Adrenal gland (tissue), 9 donors: ENCODE measurements at regions not wholly inside any gene's neighbourhood (a gene's known extent, or its start where the extent isn't known, plus 50 kb on each side); places are given as distances from the start of the nearest gene placed in this dataset.

Experiments used
- DNase-seq, 7 donors: peaks; one replicate each; pipeline ENCODE4 v3.0.0-alpha.2; 2019 to 2020
- H3K27ac ChIP-seq, 5 donors: fragments of 200-600 bp; sonication (generic) in 4 of 5; 1 replicate in 3 of 5; 2 replicates in 2 of 5; pipeline versions ENCODE4 v1.5.1 to v1.8.0; 2016 to 2020; ENCODE audit warnings: mild to moderate bottlenecking in 1 of 5
- H3K27me3 ChIP-seq: fragments of 200-600 bp; 2 replicates; pipeline ENCODE4 v1.8.0; 2021
- H3K36me3 ChIP-seq, 2 donors: fragments of 200-600 bp; replicated peaks in 1 of 2; 1 replicate in 1 of 2; 2 replicates in 1 of 2; pipeline versions ENCODE4 v1.5.1 to v1.8.0; 2018 to 2022
- H3K4me1 ChIP-seq, 2 donors: fragments of 200-600 bp; replicated peaks in 1 of 2; 1 replicate in 1 of 2; 2 replicates in 1 of 2; pipeline versions ENCODE4 v1.5.1 to v1.8.0; 2018 to 2021
- H3K4me3 ChIP-seq, 4 donors: fragments of 200-600 bp; sonication (generic) in 3 of 4; one replicate each; pipeline ENCODE4 v1.5.1; 2016 to 2018
- H3K9me3 ChIP-seq, 3 donors: fragments of 200-600 bp; sonication (generic) in 1 of 3; replicated peaks in 1 of 3; 1 replicate in 2 of 3; 2 replicates in 1 of 3; pipeline versions ENCODE4 v1.5.1 to v1.8.0; 2016 to 2021
- POLR2A ChIP-seq, 2 donors: fragments of 450-650 bp; IDR thresholded peaks; one replicate each; pipeline ENCODE4 v1.6.1; 2017; ENCODE audit warnings: antibody characterized with exemption in 2 of 2, mild to moderate bottlenecking in 2 of 2, moderate library complexity in 1 of 2
- WGBS, 4 donors: extraction: QIAGEN DNeasy Blood & Tissue Kit in 2 of 4; methylation state at CpG; one replicate each; pipeline versions ENCODE4 v1.1.5 to v1.1.7; 2013 to 2017; 5-methylcytosine and 5-hydroxymethylcytosine counted together
- intact Hi-C, 2 donors: fragments of 100-400 bp; cut with DNase I; formaldehyde crosslinking; loops; one replicate each; pipeline versions ENCODE4 v1.14.1 to v1.15.0; 2022 to 2023
- TF ChIP-seq, protein P1 (sequence below), 6 experiments: fragments of 450-650 bp in 4 of 6; fragments of 200-600 bp in 2 of 6; sonication (generic) in 1 of 6; IDR thresholded peaks; 1 replicate in 5 of 6; 2 replicates in 1 of 6; pipeline versions ENCODE4 v1.5.1 to v1.8.0; 2016 to 2021; ENCODE audit warnings: antibody characterized with exemption in 6 of 6, mild to moderate bottlenecking in 2 of 6, moderate library complexity in 1 of 6
- donor health status: healthy with polysubstance abuse.
- donor health status: Bipolar disorder and iron deficiency.
- donor health status: DM: yes; HTN: yes; CAD: no.
- donor health status: DM: no; HTN: no; CAD: no.
- donor health status: DM: no; HTN: no; CAD: no.

DNA sequence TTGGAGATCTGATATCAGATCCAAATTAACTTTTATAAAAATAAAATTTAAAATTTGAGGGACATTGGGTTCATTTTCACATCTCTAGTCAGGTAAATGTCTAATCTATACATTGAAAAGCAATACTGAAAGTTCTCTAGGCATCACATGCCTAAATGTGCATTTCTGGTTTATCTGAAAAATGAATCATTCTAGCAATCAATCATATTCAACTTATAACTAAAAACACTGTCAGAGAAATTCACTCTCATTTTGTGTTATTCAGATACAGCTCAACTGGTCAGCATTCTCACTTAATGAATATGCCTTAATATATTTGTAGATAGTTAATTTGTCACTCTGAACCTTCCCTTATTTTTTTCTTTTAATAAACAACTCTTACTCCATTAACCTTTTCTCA lies 243.2 kb downstream of the CASP12 start:
- Histone ChIP-seq H3K9me3 (no peaks in the 10 kb centered on the region), H3K4me1 (peaks cover 0 to 8% of the 10 kb centered on the region in 2 donors), H3K27ac (no peak overlapping the region), H3K27me3 (no peaks in the 10 kb centered on the region), H3K4me3 (no peak overlapping the region), H3K36me3 (no peaks in the 10 kb centered on the region)
- no peak for DNase-seq
- TF ChIP-seq, protein P1, sequence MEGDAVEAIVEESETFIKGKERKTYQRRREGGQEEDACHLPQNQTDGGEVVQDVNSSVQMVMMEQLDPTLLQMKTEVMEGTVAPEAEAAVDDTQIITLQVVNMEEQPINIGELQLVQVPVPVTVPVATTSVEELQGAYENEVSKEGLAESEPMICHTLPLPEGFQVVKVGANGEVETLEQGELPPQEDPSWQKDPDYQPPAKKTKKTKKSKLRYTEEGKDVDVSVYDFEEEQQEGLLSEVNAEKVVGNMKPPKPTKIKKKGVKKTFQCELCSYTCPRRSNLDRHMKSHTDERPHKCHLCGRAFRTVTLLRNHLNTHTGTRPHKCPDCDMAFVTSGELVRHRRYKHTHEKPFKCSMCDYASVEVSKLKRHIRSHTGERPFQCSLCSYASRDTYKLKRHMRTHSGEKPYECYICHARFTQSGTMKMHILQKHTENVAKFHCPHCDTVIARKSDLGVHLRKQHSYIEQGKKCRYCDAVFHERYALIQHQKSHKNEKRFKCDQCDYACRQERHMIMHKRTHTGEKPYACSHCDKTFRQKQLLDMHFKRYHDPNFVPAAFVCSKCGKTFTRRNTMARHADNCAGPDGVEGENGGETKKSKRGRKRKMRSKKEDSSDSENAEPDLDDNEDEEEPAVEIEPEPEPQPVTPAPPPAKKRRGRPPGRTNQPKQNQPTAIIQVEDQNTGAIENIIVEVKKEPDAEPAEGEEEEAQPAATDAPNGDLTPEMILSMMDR (IDR thresholded peaks at IDR 0.05): no peak
- TF ChIP-seq POLR2A (IDR thresholded peaks at IDR 0.05): no peak
- intact Hi-C loops: no loop called here

DNA sequence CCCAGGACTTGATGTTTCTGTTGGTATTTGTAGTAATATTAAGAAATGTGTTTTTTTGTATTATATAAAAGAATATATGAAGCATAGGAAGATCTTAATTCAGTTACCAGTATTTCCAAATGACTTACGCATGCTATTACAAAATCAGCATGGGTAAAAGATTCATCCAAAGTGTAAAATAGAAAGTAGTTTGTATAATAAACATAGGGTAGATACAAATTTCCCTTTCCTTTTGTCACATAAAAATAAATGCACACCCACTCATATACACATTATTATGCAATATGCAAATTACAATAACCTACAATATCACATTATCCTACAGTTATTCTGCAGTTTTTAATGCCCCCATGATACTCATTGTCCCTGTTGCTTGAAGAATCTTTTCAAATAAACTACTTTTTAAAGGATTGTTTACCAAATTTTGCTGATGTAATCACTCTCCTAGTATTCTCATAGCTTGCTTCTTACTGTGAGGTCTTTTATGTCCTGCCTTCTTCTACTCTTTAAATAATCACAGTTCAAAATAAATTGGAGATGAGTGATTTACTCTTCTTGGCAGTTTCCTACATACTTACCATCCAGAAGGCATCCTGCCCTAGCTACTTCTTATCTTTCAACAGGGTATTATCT lies 244.0 kb downstream of the CASP12 start:
- TF ChIP-seq, protein P1 (IDR thresholded peaks at IDR 0.05): no peak
- no peak for TF ChIP-seq POLR2A (IDR thresholded peaks at IDR 0.05)
- Histone ChIP-seq H3K27ac (no peak overlapping the region), H3K36me3 (no peaks in the 10 kb centered on the region), H3K4me1 (peaks cover 0 to 8% of the 10 kb centered on the region in 2 donors), H3K9me3 (no peaks in the 10 kb centered on the region), H3K4me3 (no peak overlapping the region), H3K27me3 (no peaks in the 10 kb centered on the region)
- 90 to 96% (median 92%) methylated on average over 1 of the region's 1 CpG for WGBS, 4 donors
- intact Hi-C loops: no loop called here
- no peak for DNase-seq

DNA sequence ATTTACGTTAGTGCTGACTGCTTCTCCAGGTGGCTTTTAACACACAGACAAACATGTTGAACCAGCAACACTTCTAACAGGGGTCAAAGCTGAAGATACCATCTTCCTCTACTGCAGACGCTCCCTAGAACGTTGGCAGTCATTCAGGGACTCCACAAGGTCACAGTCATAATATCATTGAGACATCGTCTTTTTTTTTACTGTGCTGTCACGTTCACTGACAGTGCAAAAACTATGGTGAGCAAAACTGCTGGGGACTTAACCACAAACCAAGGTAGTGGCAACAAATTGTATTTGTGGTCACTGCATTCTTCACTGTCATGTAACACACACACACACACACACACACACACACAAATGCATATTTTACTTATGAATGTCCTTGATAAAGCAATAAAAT lies 244.9 kb downstream of the CASP12 start:
- 5 to 7% (median 6%) methylated on average over 5 of the region's 5 CpGs for WGBS, 4 donors
- Histone ChIP-seq H3K4me3 (peak overlapping the region in 1 of 4 donors; percentile 43), H3K4me1 (peaks cover 0 to 8% of the 10 kb centered on the region in 2 donors), H3K27ac (peak overlapping the region in 2 of 5 donors; percentile 50 to 73), H3K9me3 (no peaks in the 10 kb centered on the region), H3K36me3 (no peaks in the 10 kb centered on the region), H3K27me3 (no peaks in the 10 kb centered on the region)
- peak; percentile 27 to 70 (median 56) for DNase-seq
- TF ChIP-seq, protein P1 (IDR thresholded peaks at IDR 0.05): no peak
- intact Hi-C loops: no loop called here

DNA sequence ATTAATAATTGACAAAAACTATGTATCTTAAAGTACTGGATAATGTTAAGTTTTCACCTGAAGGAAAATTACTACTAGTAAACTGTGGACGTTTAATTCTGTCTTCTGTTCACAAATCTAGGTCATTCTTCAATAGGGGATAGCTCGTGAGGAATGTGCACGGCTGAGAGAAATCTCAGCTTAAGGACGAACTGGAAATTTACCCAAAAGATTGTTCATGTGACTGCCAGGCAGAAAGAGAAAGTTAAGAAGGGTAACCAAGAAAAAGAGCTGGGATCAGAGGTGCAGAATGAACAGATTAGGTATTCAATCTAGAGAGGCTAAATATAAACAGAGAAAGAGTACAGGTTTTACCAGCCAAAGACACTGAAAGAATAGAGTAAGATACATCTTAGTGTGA lies 245.3 kb downstream of the CASP12 start:
- H3K4me3 ChIP-seq: peak overlapping the region in 1 of 4 donors; percentile 43
- H3K4me1 ChIP-seq: peaks cover 0 to 8% of the 10 kb centered on the region in 2 donors
- H3K27me3 ChIP-seq: no peaks in the 10 kb centered on the region
- peak in 1 of 7 donors; percentile 5 for DNase-seq
- no peaks in the 10 kb centered on the region for H3K9me3 ChIP-seq
- H3K36me3 ChIP-seq: no peaks in the 10 kb centered on the region
- H3K27ac ChIP-seq: peak overlapping the region in 2 of 5 donors; percentile 50 to 73
- intact Hi-C loops: no loop called here
- WGBS, 4 donors: 24 to 37% (median 31%) methylated on average over 4 of the region's 4 CpGs
- TF ChIP-seq, protein P1 (IDR thresholded peaks at IDR 0.05): no peak
- TF ChIP-seq POLR2A (IDR thresholded peaks at IDR 0.05): no peak
